ENCODE measurements at regions not wholly inside any gene's neighbourhood (a gene's known extent, or its start where the extent isn't known, plus 50 kb on each side); places are given as distances from the start of the nearest gene placed in this dataset.

GRCh38 chr6:33910594-33910993 is 106.8 kb upstream of the MLN start:
- H3K4me3 Mint-ChIP-seq = no peak overlapping the region
- no peaks in the 10 kb centered on the region for H4K20me1 ChIP-seq (ENCODE audit: control insufficient read depth, insufficient read depth, insufficient read length)
- DNase-seq = no peak
- H4K5ac ChIP-seq (ENCODE audit: insufficient read length, low read depth, low read length) = no peak overlapping the region
- no peak overlapping the region for H3T11ph ChIP-seq (ENCODE audit: low read length)
- no peak overlapping the region for H3K14ac ChIP-seq (ENCODE audit: insufficient read depth, low read length)
- H3K79me2 ChIP-seq (ENCODE audit: insufficient read depth, low read length) = no peaks in the 10 kb centered on the region
- H3K27ac Mint-ChIP-seq = no peak overlapping the region
- no peak overlapping the region for H2BK15ac ChIP-seq (ENCODE audit: low read depth, low read length)
- no peaks in the 10 kb centered on the region for H3K79me1 ChIP-seq (ENCODE audit: insufficient read depth, low read depth, low read length, poor library complexity, severe bottlenecking)
- no peaks in the 10 kb centered on the region for H3K27me3 ChIP-seq (ENCODE audit: insufficient read depth, low read length)
- no peak overlapping the region for H4K8ac ChIP-seq (replicated peaks; ENCODE audit: insufficient read length, low read depth, low read length)
- H2BK12ac ChIP-seq (ENCODE audit: insufficient read length, low read depth, low read length) = no peak overlapping the region
- no peak overlapping the region for H4K91ac ChIP-seq (ENCODE audit: insufficient read length, low read depth, low read length)
- no peak overlapping the region for H2BK20ac ChIP-seq (ENCODE audit: low read depth, low read length, poor library complexity, severe bottlenecking)
- H3K23ac ChIP-seq (ENCODE audit: insufficient read length, low read depth, low read length) = no peak overlapping the region
- no peaks in the 10 kb centered on the region for H3K23me2 ChIP-seq (ENCODE audit: insufficient read length, low read depth, low read length, poor library complexity, severe bottlenecking)
- H3K18ac ChIP-seq (ENCODE audit: insufficient read length, low read depth, low read length) = no peak overlapping the region
- no peak overlapping the region for H3K9ac ChIP-seq (ENCODE audit: extremely low read depth, insufficient read length, low read length)
- no peaks in the 10 kb centered on the region for H3K4me1 ChIP-seq (ENCODE audit: insufficient read depth, low read length)
- H3K36me3 Mint-ChIP-seq (ENCODE audit: insufficient read depth in 1 of 3, low read depth in 3 of 3) = no peaks in the 10 kb centered on the region
- H3K4ac ChIP-seq (ENCODE audit: low read depth, low read length) = no peak overlapping the region
- no peak overlapping the region for H2AK5ac ChIP-seq (ENCODE audit: insufficient read length, low read length)
- no peak overlapping the region for H2BK5ac ChIP-seq (ENCODE audit: insufficient read length, low read length)
- peaks cover 34% of the 10 kb centered on the region for H3K27me3 Mint-ChIP-seq (ENCODE audit: low read depth)
- no peak overlapping the region for H3K27ac ChIP-seq (ENCODE audit: insufficient read length, low read depth, low read length)
- H3K4me1 Mint-ChIP-seq = peaks cover 12 to 15% of the 10 kb centered on the region in 2 experiments
- no peak overlapping the region for H3K56ac ChIP-seq (ENCODE audit: insufficient read length, low read depth, low read length)
- no CpG with 5 or more reads among the region's 5 CpGs for WGBS (ENCODE audit: extremely low coverage, insufficient read length, low lambda C conversion rate)
- no peak overlapping the region for H2AFZ ChIP-seq (ENCODE audit: low read length)
- no peaks in the 10 kb centered on the region for H3K9me3 Mint-ChIP-seq
- H3K9me3 ChIP-seq (ENCODE audit: control insufficient read depth, low read depth, low read length) = no peaks in the 10 kb centered on the region
- TF ChIP-seq, protein P1, sequence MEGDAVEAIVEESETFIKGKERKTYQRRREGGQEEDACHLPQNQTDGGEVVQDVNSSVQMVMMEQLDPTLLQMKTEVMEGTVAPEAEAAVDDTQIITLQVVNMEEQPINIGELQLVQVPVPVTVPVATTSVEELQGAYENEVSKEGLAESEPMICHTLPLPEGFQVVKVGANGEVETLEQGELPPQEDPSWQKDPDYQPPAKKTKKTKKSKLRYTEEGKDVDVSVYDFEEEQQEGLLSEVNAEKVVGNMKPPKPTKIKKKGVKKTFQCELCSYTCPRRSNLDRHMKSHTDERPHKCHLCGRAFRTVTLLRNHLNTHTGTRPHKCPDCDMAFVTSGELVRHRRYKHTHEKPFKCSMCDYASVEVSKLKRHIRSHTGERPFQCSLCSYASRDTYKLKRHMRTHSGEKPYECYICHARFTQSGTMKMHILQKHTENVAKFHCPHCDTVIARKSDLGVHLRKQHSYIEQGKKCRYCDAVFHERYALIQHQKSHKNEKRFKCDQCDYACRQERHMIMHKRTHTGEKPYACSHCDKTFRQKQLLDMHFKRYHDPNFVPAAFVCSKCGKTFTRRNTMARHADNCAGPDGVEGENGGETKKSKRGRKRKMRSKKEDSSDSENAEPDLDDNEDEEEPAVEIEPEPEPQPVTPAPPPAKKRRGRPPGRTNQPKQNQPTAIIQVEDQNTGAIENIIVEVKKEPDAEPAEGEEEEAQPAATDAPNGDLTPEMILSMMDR (conservative IDR thresholded peaks at IDR 0.05) = no peak
- H3K4me2 ChIP-seq (ENCODE audit: insufficient read depth, insufficient read length, low read length) = no peak overlapping the region
- no peak overlapping the region for H2BK120ac ChIP-seq (ENCODE audit: low read depth, low read length, poor library complexity, severe bottlenecking)

Data from H9 (cell line).